ENCODE measurements at regions not wholly inside any gene's neighbourhood (a gene's known extent, or its start where the extent isn't known, plus 50 kb on each side); places are given as distances from the start of the nearest gene placed in this dataset.

DNA sequence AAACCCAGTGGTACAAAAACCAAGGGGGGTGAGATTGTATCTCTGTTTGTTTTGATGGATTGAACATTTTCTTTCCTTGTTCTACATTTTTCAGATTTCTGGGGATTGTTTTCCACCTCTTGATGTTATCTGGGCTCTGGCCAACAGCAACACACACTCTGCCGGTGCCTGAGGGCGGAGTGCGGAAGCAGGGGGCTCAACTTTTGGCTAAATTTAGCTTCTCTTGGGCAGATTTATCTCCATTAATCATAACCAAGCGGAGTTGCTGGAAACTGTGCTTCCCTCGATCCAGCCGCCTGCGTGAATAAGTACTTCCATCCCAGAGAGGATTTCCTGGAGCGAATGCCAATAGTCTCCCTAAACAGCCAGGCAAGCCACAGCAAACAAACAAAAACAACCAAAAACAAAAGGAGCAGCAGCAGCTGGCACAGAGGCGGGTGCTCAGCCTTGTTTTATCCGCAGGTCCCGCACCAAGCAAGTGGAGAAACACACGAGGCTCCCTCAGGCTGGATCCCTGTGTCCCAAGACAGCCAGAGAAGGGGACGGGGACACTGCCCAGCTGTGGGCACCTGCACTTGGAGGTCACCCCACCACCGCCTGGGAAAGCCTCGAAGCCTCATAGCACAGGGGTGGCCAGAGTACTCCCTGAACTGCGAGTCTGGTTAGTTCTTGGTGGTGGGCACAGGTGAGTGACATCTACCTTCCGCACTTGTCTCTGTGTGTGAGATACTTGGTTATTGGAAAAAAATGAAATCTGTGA, 143.4 kb downstream of the NDUFA10 start:
- DNase-seq (ENCODE audit: low read depth, low spot score), result no peak
- POLR2A ChIA-PET, result no interaction called here
- TF ChIP-seq, protein P1, sequence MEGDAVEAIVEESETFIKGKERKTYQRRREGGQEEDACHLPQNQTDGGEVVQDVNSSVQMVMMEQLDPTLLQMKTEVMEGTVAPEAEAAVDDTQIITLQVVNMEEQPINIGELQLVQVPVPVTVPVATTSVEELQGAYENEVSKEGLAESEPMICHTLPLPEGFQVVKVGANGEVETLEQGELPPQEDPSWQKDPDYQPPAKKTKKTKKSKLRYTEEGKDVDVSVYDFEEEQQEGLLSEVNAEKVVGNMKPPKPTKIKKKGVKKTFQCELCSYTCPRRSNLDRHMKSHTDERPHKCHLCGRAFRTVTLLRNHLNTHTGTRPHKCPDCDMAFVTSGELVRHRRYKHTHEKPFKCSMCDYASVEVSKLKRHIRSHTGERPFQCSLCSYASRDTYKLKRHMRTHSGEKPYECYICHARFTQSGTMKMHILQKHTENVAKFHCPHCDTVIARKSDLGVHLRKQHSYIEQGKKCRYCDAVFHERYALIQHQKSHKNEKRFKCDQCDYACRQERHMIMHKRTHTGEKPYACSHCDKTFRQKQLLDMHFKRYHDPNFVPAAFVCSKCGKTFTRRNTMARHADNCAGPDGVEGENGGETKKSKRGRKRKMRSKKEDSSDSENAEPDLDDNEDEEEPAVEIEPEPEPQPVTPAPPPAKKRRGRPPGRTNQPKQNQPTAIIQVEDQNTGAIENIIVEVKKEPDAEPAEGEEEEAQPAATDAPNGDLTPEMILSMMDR (IDR thresholded peaks at IDR 0.05; ENCODE audit: insufficient read depth, low read length, missing control alignments), result no peak
- H3K4me3 ChIP-seq (ENCODE audit: low read depth, low read length), result no peak overlapping the region
- CTCF ChIA-PET, result no interaction called here

DNA sequence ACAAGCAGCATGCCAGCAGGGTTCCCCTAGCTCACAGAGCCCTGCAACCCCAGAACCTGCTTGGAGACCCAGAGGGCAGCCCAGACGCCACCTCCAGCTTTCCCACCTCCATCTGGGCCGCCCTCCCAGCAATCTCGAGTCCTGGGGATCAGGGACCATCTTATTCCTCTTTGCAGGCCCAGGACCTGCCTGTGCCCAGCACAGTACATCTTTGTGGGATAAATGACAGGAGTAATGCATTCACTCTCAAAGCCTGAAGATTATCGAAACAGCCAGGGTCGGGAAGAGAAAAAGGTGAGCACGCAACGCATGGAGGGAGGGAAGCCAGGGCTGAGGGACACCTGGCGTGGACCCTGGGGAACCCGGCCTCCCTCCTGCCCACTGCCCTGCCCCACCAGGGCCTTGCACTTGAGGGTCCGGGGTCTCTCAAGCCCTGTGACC, 144.1 kb downstream of the NDUFA10 start:
- H3K4me3 ChIP-seq (ENCODE audit: low read depth, low read length), result no peak overlapping the region
- ChIA-PET POLR2A (no interaction called here), CTCF (no interaction called here)
- TF ChIP-seq, protein P1 (IDR thresholded peaks at IDR 0.05; ENCODE audit: insufficient read depth, low read length, missing control alignments), result no peak
- DNase-seq (ENCODE audit: low read depth, low spot score), result no peak

DNA sequence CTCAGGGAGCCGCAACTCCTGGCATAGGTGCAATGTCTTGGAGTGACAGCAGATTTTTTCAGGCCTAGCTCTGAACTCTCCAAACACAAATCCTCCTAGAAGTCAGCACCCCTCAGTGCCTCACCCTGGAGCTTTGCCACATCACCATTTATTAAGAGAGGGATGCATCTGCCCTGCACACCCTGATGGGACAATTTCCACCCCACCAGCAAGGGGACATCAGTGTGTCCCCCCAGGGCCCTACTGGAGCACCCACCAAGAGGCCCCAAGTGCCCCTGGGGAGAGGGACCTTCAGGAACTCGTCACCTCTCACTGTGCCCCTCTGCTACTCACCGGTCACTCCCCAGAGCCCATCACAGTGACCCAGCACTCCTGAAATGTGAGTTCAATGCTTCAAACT, 144.7 kb downstream of the NDUFA10 start:
- CTCF ChIA-PET, result no interaction called here

DNA sequence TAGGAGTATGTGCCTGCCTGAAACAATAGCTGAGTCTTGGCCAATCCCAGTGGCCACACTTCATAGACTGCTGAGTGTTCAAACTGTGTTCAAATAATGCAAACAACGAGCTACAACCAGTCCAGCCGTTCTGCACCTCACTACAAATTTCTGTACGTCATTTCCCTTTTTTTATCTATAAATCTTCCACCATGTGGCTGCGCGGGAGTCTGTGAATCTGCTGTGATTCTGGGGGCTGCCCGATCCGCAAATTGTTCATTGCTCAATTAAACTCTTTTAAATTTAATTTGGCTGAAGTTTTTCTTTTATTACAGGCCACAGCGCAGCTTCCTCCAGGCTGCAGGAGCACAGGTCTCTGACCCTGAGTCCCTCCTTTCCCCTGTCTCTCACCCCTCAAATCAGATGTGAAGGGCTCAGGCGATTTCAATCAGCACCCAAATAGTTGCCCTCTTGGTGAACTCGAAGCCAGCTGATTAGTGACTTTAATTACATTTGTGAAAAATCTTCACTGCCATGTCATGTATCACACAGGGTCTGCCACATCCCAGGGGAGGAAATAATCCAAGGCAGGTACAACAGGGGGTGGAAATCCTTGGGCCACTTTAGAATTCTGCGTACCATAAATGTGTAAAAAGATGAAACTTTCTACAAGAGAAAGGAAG, 145.6 kb downstream of the NDUFA10 start:
- ChIA-PET CTCF (no interaction called here), POLR2A (no interaction called here)
- TF ChIP-seq, protein P1 (IDR thresholded peaks at IDR 0.05; ENCODE audit: insufficient read depth, low read length, missing control alignments), result no peak
- no peak for DNase-seq (ENCODE audit: low read depth, low spot score)
- no peak overlapping the region for H3K4me3 ChIP-seq (ENCODE audit: low read depth, low read length)

More for the DNA sequence above, 144.7 kb downstream of the NDUFA10 start:
- POLR2A ChIA-PET, result no interaction called here
- H3K4me3 ChIP-seq (ENCODE audit: low read depth, low read length), result no peak overlapping the region
- TF ChIP-seq, protein P1 (IDR thresholded peaks at IDR 0.05; ENCODE audit: insufficient read depth, low read length, missing control alignments), result no peak
- no peak for DNase-seq (ENCODE audit: low read depth, low spot score)

DNA sequence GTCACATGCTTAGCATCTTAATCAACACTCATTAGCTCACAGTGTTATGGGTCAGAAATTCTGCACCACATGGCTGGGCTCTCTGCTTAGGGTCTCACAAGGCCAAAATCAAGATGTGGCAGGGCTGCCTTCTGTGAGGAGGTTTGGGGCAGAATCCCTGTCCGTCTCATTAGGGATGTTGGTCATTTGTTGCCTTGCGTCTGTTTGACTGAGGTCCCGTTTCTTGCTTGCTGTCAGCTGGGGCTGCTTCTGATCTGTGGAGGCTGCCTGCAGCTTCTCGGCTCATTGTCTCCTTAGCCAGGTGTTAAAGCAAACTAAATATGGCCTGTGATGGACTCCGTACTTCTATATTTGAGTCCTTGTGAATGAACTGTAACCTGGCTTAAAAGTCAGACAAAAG, 146.5 kb downstream of the NDUFA10 start:
- TF ChIP-seq, protein P1 (IDR thresholded peaks at IDR 0.05; ENCODE audit: insufficient read depth, low read length, missing control alignments), result no peak
- no peak for DNase-seq (ENCODE audit: low read depth, low spot score)
- no peak overlapping the region for H3K4me3 ChIP-seq (ENCODE audit: low read depth, low read length)
- ChIA-PET CTCF (no interaction called here), POLR2A (no interaction called here)

DNA sequence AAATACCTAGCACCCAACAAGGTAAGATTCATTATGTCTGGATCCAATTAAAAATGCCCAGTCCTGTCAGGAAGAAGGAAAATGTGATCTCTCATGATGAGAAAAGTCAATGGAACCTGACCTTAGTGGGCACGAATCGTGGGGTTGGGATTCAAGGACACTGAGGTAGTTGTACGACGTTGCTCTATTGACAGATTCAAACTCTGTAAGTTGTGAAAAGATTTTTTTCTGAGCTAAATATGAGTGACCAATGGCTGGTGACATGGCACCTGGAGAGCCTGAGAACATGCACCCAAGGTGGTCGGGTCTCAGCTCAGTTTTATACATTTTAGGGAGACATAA, 148.2 kb downstream of the NDUFA10 start:
- DNase-seq (ENCODE audit: low read depth, low spot score), result no peak
- ChIA-PET CTCF (no interaction called here), POLR2A (interaction anchor here (0.6 kb wide), 1 partner anchor 8 kb away, joined by 4 read pairs; no protein-coding TSS in a partner anchor)
- TF ChIP-seq, protein P1 (IDR thresholded peaks at IDR 0.05; ENCODE audit: insufficient read depth, low read length, missing control alignments), result no peak
- H3K4me3 ChIP-seq (ENCODE audit: low read depth, low read length), result no peak overlapping the region
